Muscle of leg (tissue), 3 donors: ENCODE measurements at regions not wholly inside any gene's neighbourhood (a gene's known extent, or its start where the extent isn't known, plus 50 kb on each side); places are given as distances from the start of the nearest gene placed in this dataset.

Source experiments
- DNase-seq: peaks from one replicate; pipeline ENCODE4 v3.0.0; 2013
- H3K27ac ChIP-seq: one replicate; pipeline ENCODE4 v1.5.1; 2013; ENCODE audit warnings: mild to moderate bottlenecking, low read length, control low read depth
- H3K27me3 ChIP-seq: one replicate; pipeline ENCODE4 v1.6.1; 2013; ENCODE audit warnings: low read length; ENCODE audit not compliant: control insufficient read depth, insufficient read depth
- H3K36me3 ChIP-seq: one replicate; pipeline ENCODE4 v1.6.1; 2013; ENCODE audit warnings: low read length; ENCODE audit not compliant: control insufficient read depth, insufficient read depth
- H3K4me1 ChIP-seq: one replicate; pipeline ENCODE4 v1.6.1; 2013; ENCODE audit warnings: low read length; ENCODE audit not compliant: control insufficient read depth, insufficient read depth
- H3K4me3 ChIP-seq: one replicate; pipeline ENCODE4 v1.5.1; 2013; ENCODE audit warnings: low read length, control low read depth
- H3K9me3 ChIP-seq: replicated peaks from 2 replicates; pipeline ENCODE4 v1.6.1; 2013; ENCODE audit warnings: low read depth, low read length; ENCODE audit not compliant: control insufficient read depth
- WGBS: methylation state at CpG from one replicate; pipeline ENCODE4 v1.1.5; 2013; ENCODE audit warnings: missing lambda C conversion rate; ENCODE audit not compliant: insufficient coverage; 5-methylcytosine and 5-hydroxymethylcytosine counted together

DNA sequence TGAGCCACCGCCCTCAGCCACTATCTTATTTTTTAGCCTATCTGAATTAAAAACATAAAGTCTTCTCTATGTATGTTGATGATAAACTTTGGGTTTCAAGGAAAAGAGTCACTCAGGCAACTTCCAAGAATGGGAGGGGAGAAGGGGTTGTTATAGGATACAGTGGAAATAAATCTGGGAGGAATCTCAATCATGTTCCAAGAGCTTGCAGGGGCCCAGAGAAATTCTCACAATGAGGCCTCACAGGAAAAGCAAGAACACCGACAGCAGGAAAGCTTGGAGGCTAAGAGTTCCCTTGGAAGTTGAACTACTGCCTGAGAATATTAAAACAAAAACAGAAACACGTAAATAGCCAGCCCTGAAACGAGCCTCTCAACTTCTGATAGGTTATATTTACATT is 384.6 kb upstream of the IGFBP7 start:
- peak; percentile 97 for DNase-seq

DNA sequence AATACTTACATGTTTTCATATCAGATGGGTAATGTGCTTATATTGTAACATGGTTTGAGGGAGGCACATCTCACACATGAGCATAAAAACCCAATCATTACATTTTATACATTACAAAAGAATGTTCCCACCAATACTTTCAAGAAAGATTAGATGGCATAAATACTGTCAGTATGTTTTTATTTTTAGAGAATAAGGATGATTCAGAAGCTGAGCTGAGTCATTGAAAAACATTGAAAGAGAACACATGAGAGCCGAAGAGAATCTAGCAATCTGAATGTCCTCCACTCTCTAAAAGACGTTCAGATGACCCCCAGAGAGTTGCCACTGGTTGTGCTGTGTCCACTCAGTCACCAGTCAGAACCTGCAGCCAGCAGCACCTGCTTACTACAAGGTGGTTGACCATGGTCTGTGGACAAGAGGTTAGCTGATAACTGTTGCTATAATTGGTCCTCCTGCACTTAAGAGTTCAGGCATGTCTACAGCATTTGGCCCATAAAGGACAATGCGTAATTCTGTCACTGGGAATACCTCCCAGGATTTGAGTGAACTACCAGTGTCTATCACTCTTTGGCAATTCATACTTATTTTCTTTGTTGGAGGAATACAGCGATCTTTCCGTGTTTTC is 382.2 kb upstream of the IGFBP7 start:
- Histone ChIP-seq H3K9me3 (no peaks in the 10 kb centered on the region), H3K36me3 (no peaks in the 10 kb centered on the region), H3K4me3 (no peak overlapping the region), H3K27ac (no peak overlapping the region), H3K27me3 (no peaks in the 10 kb centered on the region), H3K4me1 (no peaks in the 10 kb centered on the region)
- no peak for DNase-seq
- 100% methylated on average over 1 of the region's 5 CpGs for WGBS

More for the DNA sequence above, 384.6 kb upstream of the IGFBP7 start:
- H3K36me3 ChIP-seq = no peaks in the 10 kb centered on the region
- H3K27me3 ChIP-seq = no peaks in the 10 kb centered on the region
- peak overlapping the region; percentile 78 for H3K27ac ChIP-seq
- no CpG with 5 or more reads among the region's 4 CpGs for WGBS
- H3K4me3 ChIP-seq = no peak overlapping the region
- H3K9me3 ChIP-seq = no peaks in the 10 kb centered on the region
- H3K4me1 ChIP-seq = no peaks in the 10 kb centered on the region

DNA sequence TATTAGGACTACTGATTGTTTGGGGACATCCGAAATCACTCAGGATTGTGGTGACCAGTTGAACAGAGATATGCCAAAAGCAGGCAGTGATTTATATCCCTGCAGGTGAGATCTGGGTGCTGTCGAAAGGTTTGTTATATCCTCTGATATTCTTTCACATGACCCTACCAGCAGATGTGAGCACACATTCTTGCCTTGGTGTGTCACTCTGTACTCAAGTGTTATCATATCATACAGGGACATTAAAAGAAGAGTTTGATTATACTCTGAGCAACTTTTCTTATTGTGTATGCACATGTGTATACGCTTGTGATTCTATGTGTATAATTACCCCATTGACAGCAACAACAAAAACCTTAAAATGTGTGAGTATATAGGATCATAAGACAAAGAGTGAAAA is 381.2 kb upstream of the IGFBP7 start:
- DNase-seq = no peak
- H3K27ac ChIP-seq = no peak overlapping the region
- H3K4me1 ChIP-seq = no peaks in the 10 kb centered on the region
- no peaks in the 10 kb centered on the region for H3K27me3 ChIP-seq
- no CpG with 5 or more reads among the region's 3 CpGs for WGBS
- no peaks in the 10 kb centered on the region for H3K36me3 ChIP-seq
- H3K9me3 ChIP-seq = no peaks in the 10 kb centered on the region
- H3K4me3 ChIP-seq = no peak overlapping the region

DNA sequence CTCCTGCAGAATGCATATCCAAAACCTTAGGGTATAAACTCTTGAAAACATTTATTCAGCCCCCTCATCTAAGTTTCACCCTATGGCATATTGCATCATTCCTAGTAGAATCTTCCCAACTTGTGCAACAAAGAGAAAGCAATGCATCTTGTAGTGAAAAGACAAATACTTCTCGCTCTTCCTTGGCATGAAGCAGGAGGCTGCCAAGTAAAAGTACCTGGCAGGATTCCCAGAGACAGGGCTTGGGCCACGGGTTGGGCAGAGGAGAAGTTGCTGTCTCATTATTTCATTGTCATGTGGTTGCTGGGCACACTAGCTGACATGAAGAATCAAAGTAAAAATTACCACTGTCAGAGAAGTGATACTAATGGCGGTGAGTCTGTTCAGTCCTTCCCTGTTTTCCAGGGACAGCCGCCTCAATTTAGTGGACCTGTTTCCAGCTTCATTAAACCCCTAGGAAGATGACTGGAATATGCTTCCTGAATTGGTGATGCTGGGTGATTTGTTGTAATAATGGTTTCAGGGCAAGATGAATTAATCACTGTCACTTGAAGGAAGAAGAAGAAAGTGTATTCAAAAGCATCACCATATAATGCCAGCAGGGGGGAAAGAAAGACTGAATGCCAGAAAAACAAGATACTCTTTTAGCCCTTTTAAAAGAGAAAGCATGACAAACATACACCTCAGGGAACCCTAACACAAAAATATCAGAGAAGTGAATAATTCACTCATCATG is 380.5 kb upstream of the IGFBP7 start:
- Histone ChIP-seq H3K36me3 (no peaks in the 10 kb centered on the region), H3K9me3 (no peaks in the 10 kb centered on the region), H3K27ac (no peak overlapping the region), H3K4me1 (no peaks in the 10 kb centered on the region), H3K4me3 (no peak overlapping the region), H3K27me3 (no peaks in the 10 kb centered on the region)
- DNase-seq = peak; percentile 19
- whole genome bisulfite sequencing = 43% methylated on average over 1 of the region's 4 CpGs

DNA sequence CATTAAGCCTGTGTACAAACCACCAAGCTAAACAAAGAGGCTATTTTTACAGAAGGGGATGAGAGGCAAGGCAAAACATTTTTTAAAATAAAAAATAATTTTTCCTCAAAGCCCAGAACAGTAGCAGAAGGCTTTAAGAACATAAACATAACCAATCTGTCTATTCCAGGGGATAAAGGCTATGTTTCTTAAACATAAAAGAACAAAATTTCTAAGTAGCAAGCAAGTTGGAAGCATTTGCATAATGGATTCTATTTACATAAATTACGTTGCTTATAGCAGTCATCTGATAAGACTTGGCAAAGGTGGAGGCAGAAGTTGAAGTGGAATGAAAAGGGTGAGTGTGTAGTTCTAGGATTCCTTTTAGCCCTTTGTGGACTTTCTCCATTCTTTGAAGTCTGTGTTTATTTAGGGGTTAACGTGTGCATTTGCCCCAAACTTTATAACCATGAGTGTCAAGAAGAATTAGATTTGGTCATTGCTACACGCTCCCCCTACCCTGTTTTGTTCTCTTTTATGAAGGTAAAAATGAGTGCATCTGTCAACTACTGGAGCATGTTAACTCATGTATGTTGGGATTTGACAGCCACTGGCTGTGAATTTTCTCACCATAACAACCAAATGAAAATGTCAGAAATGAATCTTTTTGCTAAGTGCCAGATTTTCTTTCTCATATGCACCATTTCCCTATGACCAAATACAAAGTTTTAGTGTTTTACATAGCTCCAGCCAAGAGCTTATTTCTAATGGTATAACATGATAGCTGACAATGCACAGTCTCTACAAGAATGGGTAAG is 378.4 kb upstream of the IGFBP7 start:
- no CpG with 5 or more reads among the region's 3 CpGs for WGBS
- no peak overlapping the region for H3K27ac ChIP-seq
- no peaks in the 10 kb centered on the region for H3K27me3 ChIP-seq
- no peak overlapping the region for H3K4me3 ChIP-seq
- DNase-seq = no peak
- no peaks in the 10 kb centered on the region for H3K36me3 ChIP-seq
- H3K4me1 ChIP-seq = no peaks in the 10 kb centered on the region
- H3K9me3 ChIP-seq = no peaks in the 10 kb centered on the region

DNA sequence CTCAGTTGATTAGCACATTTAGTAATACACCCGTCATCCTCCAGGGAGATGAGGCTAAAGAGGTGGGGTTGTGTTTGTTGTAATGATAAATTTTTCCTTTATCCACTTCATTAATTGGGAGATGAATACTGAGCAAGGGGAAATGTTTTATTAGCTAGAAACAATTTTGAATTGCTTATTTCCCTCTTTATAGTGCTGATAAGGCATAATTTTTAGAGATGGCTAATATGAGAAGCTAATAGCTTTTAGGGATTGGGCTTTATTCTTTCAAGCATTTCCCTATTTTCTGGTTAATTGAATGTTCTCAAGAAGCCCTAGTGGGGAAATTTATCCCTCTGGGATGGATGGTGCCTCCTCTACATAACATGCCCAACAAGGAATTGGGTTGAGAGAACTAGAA is 365.2 kb upstream of the IGFBP7 start:
- Histone ChIP-seq H3K27ac (no peak overlapping the region), H3K27me3 (no peaks in the 10 kb centered on the region), H3K4me1 (no peaks in the 10 kb centered on the region), H3K9me3 (no peaks in the 10 kb centered on the region), H3K36me3 (no peaks in the 10 kb centered on the region), H3K4me3 (no peak overlapping the region)
- no peak for DNase-seq
- WGBS = no CpG with 5 or more reads among the region's 1 CpG

DNA sequence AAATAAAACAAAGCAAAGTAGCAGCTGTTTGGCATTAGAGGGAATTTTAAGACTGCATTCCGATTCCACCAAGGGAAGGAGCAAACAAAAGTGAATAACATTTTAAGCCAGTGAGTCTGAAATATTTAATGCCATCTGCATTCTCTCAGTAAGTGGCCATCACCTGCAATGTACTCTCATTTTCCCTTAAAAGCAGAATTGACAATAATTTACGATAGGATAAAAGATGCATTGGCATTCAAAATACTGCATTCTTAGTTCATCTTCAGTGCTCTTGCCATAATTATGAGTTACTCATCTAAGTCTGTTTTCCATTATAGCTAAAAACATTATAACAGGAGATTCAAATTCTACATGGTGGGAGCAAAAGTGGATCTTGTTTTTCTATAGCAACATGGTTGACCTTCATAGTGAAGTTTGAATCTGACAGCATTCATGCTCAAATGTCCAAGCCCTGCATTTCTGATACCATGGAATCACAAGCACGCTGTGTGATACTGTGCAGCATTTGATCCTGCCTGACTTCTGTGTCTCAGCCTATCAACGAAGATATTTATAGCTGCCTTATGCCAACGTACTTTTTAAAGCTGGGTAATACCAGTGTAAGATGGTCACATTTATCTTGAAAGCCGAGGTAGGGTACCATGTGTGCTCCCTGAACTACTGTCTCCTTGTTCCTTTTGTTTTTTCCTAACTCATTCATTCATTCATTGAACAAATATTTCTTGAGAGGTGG is 355.3 kb upstream of the IGFBP7 start:
- peaks cover 4% of the 10 kb centered on the region for H3K4me1 ChIP-seq
- no peak for DNase-seq
- H3K4me3 ChIP-seq = no peak overlapping the region
- WGBS = 65% methylated on average over 2 of the region's 6 CpGs
- no peaks in the 10 kb centered on the region for H3K36me3 ChIP-seq
- no peaks in the 10 kb centered on the region for H3K9me3 ChIP-seq
- no peaks in the 10 kb centered on the region for H3K27me3 ChIP-seq
- no peak overlapping the region for H3K27ac ChIP-seq

DNA sequence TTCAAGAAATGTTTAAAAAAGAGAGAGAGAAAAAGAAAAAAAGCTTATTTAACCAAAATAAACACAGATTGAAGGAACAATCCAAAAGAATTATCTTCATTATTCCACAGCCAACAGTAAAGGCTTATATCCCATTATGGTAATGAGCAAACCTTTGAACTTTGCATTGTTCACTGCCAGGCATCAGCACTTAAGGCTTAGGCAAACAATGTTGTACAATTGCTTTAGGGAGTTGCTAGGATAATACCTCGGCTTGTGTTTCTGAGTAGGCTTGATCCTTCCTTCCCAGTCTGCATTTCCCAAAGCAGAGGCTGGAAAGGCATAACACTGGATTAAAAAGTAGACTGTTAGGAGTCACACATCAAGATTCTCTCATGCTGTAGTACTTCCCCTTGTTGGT is 352.7 kb upstream of the IGFBP7 start:
- H3K27me3 ChIP-seq = no peaks in the 10 kb centered on the region
- WGBS = no CpG with 5 or more reads among the region's 1 CpG
- no peak overlapping the region for H3K4me3 ChIP-seq
- H3K4me1 ChIP-seq = peaks cover 4% of the 10 kb centered on the region
- DNase-seq = no peak
- H3K9me3 ChIP-seq = peaks cover 2% of the 10 kb centered on the region
- H3K27ac ChIP-seq = no peak overlapping the region
- no peaks in the 10 kb centered on the region for H3K36me3 ChIP-seq

DNA sequence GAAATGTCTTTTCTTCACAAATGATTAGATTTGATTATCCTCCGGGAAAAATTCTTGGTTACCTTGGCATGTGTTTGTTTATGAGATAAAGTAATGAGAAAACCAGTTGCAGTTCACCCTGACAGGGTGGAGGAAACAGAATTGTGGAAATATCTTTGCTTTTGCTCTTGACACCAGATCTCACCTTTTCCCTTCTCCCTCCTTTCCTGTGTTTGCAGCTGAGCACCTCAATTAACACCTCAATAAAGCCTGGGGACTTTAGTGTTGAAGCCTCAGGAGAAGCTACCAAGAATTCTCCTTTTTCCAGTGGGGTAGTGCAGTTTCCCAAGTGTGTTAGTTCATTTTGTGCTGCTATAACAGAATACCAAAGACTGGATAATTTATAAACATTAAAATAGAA is 350.8 kb upstream of the IGFBP7 start:
- Histone ChIP-seq H3K4me1 (peaks cover 2% of the 10 kb centered on the region), H3K4me3 (no peak overlapping the region), H3K27ac (no peak overlapping the region), H3K36me3 (no peaks in the 10 kb centered on the region), H3K27me3 (no peaks in the 10 kb centered on the region), H3K9me3 (peaks cover 2% of the 10 kb centered on the region)
- DNase-seq = no peak
- no CpG with 5 or more reads among the region's 1 CpG for WGBS

DNA sequence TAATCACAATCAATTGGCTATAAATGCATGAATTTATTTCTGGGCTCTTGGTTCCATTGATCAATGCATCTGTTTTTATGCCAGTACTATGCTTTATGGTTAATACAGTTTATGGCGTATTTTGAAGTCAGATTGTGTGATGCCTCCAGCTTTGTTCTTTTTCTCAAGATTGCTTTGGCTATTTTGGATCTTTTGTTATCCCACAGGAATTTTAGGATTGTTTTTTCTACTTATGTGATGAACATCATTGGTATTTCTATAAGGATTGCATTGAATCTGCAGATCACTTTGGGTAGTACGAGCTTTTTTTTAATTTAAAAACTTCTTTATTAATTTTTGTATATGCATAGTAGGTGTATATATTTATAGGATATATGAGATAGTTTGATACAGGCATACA is 338.7 kb upstream of the IGFBP7 start:
- no peak for DNase-seq
- Histone ChIP-seq H3K4me1 (peaks cover 3% of the 10 kb centered on the region), H3K36me3 (no peaks in the 10 kb centered on the region), H3K4me3 (no peak overlapping the region), H3K9me3 (peaks cover 2% of the 10 kb centered on the region), H3K27me3 (no peaks in the 10 kb centered on the region), H3K27ac (no peak overlapping the region)
- no CpG with 5 or more reads among the region's 2 CpGs for WGBS
